ENCODE measurements at regions not wholly inside any gene's neighbourhood (a gene's known extent, or its start where the extent isn't known, plus 50 kb on each side); places are given as distances from the start of the nearest gene placed in this dataset.

DNA sequence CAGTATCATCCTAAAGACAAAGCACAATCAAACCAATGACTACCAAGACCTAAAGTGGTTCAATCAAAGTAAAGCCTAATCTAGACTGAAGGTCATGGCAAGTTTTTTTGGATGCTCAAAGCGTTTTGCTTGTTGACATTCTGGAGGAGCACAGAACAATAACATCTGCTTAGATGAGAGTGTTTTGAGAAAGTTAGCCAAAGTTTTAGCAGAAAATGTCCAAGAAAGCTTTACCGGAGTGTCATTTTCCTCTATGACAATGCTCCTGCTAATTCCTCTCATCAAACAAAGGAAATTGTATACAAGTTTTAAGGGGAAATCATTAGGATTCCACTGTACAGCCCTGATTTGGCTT is 256.9 kb upstream of the FAT3 start:
- Mint-ChIP-seq H3K27me3 (ENCODE audit: low read depth, poor library complexity) (no peaks in the 10 kb centered on the region), H3K27ac (no peak overlapping the region), H3K36me3 (ENCODE audit: low read depth) (no peaks in the 10 kb centered on the region), H3K4me1 (peaks cover 27% of the 10 kb centered on the region), H3K9me3 (peaks cover 19% of the 10 kb centered on the region), H3K4me3 (no peak overlapping the region)
- DNase-seq: no peak
- TF ChIP-seq, protein P1, sequence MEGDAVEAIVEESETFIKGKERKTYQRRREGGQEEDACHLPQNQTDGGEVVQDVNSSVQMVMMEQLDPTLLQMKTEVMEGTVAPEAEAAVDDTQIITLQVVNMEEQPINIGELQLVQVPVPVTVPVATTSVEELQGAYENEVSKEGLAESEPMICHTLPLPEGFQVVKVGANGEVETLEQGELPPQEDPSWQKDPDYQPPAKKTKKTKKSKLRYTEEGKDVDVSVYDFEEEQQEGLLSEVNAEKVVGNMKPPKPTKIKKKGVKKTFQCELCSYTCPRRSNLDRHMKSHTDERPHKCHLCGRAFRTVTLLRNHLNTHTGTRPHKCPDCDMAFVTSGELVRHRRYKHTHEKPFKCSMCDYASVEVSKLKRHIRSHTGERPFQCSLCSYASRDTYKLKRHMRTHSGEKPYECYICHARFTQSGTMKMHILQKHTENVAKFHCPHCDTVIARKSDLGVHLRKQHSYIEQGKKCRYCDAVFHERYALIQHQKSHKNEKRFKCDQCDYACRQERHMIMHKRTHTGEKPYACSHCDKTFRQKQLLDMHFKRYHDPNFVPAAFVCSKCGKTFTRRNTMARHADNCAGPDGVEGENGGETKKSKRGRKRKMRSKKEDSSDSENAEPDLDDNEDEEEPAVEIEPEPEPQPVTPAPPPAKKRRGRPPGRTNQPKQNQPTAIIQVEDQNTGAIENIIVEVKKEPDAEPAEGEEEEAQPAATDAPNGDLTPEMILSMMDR (IDR thresholded peaks at IDR 0.05): no peak

DNA sequence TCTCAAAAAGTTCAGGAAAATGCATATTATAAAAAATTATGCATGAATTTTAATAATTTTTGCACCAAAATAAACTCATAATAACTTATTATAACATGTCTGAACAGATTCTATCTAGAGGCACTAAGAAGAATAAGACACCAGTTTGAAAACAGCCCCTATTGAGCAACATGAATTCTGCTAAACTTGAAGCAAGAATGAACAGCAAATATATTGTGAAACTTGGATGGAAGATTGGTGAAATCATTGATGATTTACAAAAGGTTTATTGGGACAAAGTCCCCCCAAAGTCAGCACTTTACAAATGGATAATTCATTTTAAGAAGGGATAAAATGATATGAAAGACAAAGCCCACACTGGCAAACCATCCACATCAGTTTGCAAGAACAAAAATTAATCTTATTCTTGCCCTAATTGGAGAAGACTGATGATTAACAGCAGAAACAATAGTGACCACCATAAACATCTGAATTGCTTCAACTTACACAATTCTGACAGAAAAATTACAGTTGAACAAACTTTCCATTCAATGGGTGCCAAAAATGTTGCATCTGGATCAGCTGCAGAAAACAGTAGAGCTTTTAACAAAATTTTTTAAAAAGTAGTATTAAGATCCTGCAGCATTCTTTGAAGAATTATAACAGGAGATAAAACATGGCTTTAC is 257.5 kb upstream of the FAT3 start:
- no peak for DNase-seq
- no peak overlapping the region for H3K4me3 Mint-ChIP-seq
- H3K36me3 Mint-ChIP-seq (ENCODE audit: low read depth): no peaks in the 10 kb centered on the region
- TF ChIP-seq, protein P1 (IDR thresholded peaks at IDR 0.05): no peak
- peaks cover 25% of the 10 kb centered on the region for H3K9me3 Mint-ChIP-seq
- H3K27ac Mint-ChIP-seq: no peak overlapping the region
- peaks cover 22% of the 10 kb centered on the region for H3K4me1 Mint-ChIP-seq
- H3K27me3 Mint-ChIP-seq (ENCODE audit: low read depth, poor library complexity): no peaks in the 10 kb centered on the region

DNA sequence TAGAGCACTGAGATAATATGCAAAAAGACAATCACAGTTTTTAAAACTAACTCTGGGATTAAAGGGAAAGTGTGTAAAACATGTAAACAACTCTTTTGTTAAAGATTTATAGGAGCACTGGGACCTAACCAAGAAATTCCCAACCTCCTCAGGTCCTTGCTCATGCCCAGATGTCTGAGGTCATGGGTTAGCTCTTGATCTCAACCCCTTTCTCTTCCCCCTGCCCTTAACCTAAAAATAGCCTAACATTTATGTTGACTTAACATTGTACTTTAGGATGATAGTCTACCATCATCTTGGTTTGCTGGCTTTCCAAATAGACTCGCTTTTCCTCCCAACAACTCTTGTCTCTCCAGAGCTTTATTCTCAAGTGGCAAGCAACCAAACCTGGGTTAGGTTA is 258.2 kb upstream of the FAT3 start:
- H3K4me3 Mint-ChIP-seq: no peak overlapping the region
- H3K4me1 Mint-ChIP-seq: peaks cover 14% of the 10 kb centered on the region
- TF ChIP-seq, protein P1 (IDR thresholded peaks at IDR 0.05): no peak
- no peaks in the 10 kb centered on the region for H3K27me3 Mint-ChIP-seq (ENCODE audit: low read depth, poor library complexity)
- H3K9me3 Mint-ChIP-seq: peaks cover 32% of the 10 kb centered on the region
- no peak for DNase-seq
- peaks cover 6% of the 10 kb centered on the region for H3K36me3 Mint-ChIP-seq (ENCODE audit: low read depth)
- no peak overlapping the region for H3K27ac Mint-ChIP-seq

DNA sequence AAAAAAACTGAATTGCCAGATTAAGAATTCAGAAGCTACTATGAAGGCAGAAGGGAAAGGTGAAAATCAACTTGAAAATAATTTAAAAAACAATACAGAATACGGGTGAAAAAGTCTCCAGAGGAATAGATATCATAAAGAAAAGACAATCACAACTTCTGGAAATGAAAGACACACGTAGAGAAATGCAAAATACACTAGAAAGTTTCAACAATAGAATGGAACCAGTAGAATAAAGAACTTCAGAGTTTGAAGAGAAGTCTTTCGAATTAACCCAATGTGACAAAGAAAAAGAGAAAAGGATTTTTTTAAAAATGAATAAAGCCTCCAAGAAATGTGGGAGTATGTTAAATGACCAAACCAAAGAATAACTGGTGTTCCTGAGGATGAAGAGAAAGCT is 263.8 kb upstream of the FAT3 start:
- no peak for DNase-seq
- Mint-ChIP-seq H3K4me3 (no peak overlapping the region), H3K9me3 (peaks cover 77% of the 10 kb centered on the region), H3K27me3 (ENCODE audit: low read depth, poor library complexity) (no peaks in the 10 kb centered on the region), H3K36me3 (ENCODE audit: low read depth) (peaks cover 24% of the 10 kb centered on the region), H3K27ac (no peak overlapping the region), H3K4me1 (no peaks in the 10 kb centered on the region)
- TF ChIP-seq, protein P1 (IDR thresholded peaks at IDR 0.05): no peak

DNA sequence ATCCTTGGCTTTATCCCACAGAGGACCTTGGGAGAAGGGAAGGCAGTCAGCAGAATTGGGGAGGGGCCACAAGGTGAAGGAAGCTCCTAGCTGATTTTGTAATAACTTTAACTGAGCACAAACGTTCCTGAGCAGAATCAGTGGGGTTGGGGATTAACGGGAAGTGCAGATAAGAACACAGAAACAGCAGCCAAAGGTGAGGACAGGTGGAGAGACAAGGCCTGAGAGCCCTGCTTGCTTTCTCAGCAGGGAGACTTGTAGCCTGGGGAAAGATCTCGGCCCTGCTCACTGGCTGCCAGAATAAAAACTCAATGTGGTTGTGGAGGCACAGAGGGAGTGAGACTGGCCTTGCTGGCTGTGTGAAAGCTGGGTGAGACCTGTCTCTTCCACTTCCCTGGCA is 265.2 kb upstream of the FAT3 start:
- peaks cover 24% of the 10 kb centered on the region for H3K36me3 Mint-ChIP-seq (ENCODE audit: low read depth)
- H3K4me1 Mint-ChIP-seq: no peaks in the 10 kb centered on the region
- no peak for DNase-seq
- TF ChIP-seq, protein P1 (IDR thresholded peaks at IDR 0.05): no peak
- peaks cover 72% of the 10 kb centered on the region for H3K9me3 Mint-ChIP-seq
- H3K27me3 Mint-ChIP-seq (ENCODE audit: low read depth, poor library complexity): no peaks in the 10 kb centered on the region
- H3K27ac Mint-ChIP-seq: no peak overlapping the region
- no peak overlapping the region for H3K4me3 Mint-ChIP-seq

DNA sequence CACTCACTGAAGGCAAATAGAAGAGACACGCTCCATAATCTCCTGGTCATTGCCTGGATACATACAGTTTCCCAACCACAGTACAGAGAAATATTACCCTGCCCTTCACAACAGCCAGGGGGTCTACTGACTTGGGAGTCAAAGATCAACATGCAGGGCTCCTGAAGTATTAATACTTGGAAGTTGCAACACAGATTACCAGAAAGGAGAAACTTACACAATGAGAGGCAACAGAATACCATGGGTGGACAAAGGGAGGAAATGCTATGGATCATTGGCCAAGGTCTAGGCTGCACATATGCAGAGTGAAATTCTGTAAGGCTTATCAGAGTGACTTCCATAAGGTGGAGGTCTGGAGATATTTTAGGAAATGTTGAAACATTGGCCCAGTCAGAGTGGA is 267.9 kb upstream of the FAT3 start:
- TF ChIP-seq, protein P1 (IDR thresholded peaks at IDR 0.05): no peak
- peak overlapping the region; percentile 20 for H3K27ac Mint-ChIP-seq
- peaks cover 48% of the 10 kb centered on the region for H3K9me3 Mint-ChIP-seq
- no peaks in the 10 kb centered on the region for H3K4me1 Mint-ChIP-seq
- H3K27me3 Mint-ChIP-seq (ENCODE audit: low read depth, poor library complexity): peaks cover 2% of the 10 kb centered on the region
- no peak overlapping the region for H3K4me3 Mint-ChIP-seq
- H3K36me3 Mint-ChIP-seq (ENCODE audit: low read depth): peaks cover 20% of the 10 kb centered on the region
- no peak for DNase-seq

Data from nephron progenitor cell (in vitro differentiated cells).